HepG2 (cell line): ENCODE measurements at regions not wholly inside any gene's neighbourhood (a gene's known extent, or its start where the extent isn't known, plus 50 kb on each side); places are given as distances from the start of the nearest gene placed in this dataset.

Source experiments
- ATAC-seq: fragments of 200-7000 bp; cut with Tn5 transposase; 3 replicates; pipeline ENCODE4 v1.9.1; 2020; ENCODE audit warnings: mild to moderate bottlenecking, moderate library complexity
- BruUV-seq: library from RNA; stranded (reverse); fragments of 400-500 nt; replicated peaks from 2 replicates; lab custom pipeline; 2021; lab: Mats Ljungman, UMichigan
- CTCF ChIA-PET: fragments of 300-600 bp; formaldehyde crosslinking; extraction: SDS; loops from one replicate; lab custom pipeline; 2021; ENCODE audit warnings: low total read pairs, inconsistent platforms, low intra/inter-chr PET ratio; lab: Yijun Ruan, JAX
- POLR2A ChIA-PET: fragments of 350-600 bp; sonication (Branson Sonifier 250); formaldehyde crosslinking; loops from one replicate; lab custom pipeline; 2020; ENCODE audit warnings: antibody characterized with exemption, inconsistent platforms; lab: Yijun Ruan, JAX
- DNase-seq: peaks from one replicate; pipeline ENCODE4 v3.0.0-alpha.2; 2015; ENCODE audit warnings: low spot score
- FAIRE-seq: peaks from 3 replicates; lab custom pipeline; 2011; peaks lifted over from hg19 to GRCh38; lab: Jason Lieb, UNC
- H2AFZ ChIP-seq: one replicate; pipeline ENCODE4 v1.6.1; 2011; ENCODE audit warnings: low read length, inconsistent platforms
- H3K27ac ChIP-seq: fragments of 300-600 bp; 3 replicates; pipeline ENCODE4 v1.8.0; 2011; ENCODE audit warnings: mixed run types, mild to moderate bottlenecking, mixed read lengths, low read length, inconsistent platforms; ENCODE audit not compliant: insufficient read depth; ENCODE audit errors: extremely low read length
- H3K27me3 ChIP-seq, 2 experiments: fragments of 200-600 bp in 1 of 2; 2 replicates in 1 of 2; 3 replicates in 1 of 2; pipeline versions ENCODE4 v1.6.0 to v1.8.0; 2011; ENCODE audit warnings: low read length in 2 of 2, mild to moderate bottlenecking in 2 of 2, moderate library complexity in 2 of 2, inconsistent platforms in 1 of 2; ENCODE audit not compliant: insufficient read depth in 2 of 2, control insufficient read depth in 1 of 2
- H3K36me3 ChIP-seq, 2 experiments: fragments of 200-600 bp in 1 of 2; replicated peaks in 1 of 2; 2 replicates in 1 of 2; 3 replicates in 1 of 2; pipeline versions ENCODE4 v1.5.1 to v1.8.0; 2011; ENCODE audit warnings: low read length in 2 of 2, inconsistent platforms in 1 of 2; ENCODE audit not compliant: insufficient read depth in 2 of 2, control insufficient read depth in 1 of 2
- H3K4me1 ChIP-seq: 2 replicates; pipeline ENCODE4 v1.5.1; 2012; ENCODE audit warnings: low read length, inconsistent platforms; ENCODE audit not compliant: insufficient read depth
- H3K4me2 ChIP-seq: 2 replicates; pipeline ENCODE4 v1.6.0; 2011; ENCODE audit warnings: low read depth, low read length, inconsistent platforms
- H3K4me3 ChIP-seq, 3 experiments: fragments of 200-600 bp in 1 of 3; sonication (generic), shearing (Covaris generic) in 1 of 3; replicated peaks in 1 of 3; 2 replicates each; pipeline ENCODE4 v1.5.1; 2011 to 2016; ENCODE audit warnings: low read length in 3 of 3, inconsistent platforms in 2 of 3, low read depth in 2 of 3, mild to moderate bottlenecking in 2 of 3, control low read depth in 1 of 3, mixed read lengths in 1 of 3; ENCODE audit not compliant: insufficient read depth in 1 of 3
- H3K79me2 ChIP-seq: one replicate; pipeline ENCODE4 v1.6.1; 2011; ENCODE audit warnings: low read length, inconsistent platforms; ENCODE audit not compliant: insufficient read depth
- H3K9ac ChIP-seq: 2 replicates; pipeline ENCODE4 v1.6.0; 2011; ENCODE audit warnings: mild to moderate bottlenecking, low read depth, low read length, inconsistent platforms; ENCODE audit not compliant: insufficient read depth
- H3K9me3 ChIP-seq: 2 replicates; pipeline ENCODE4 v1.5.1; 2012; ENCODE audit warnings: mild to moderate bottlenecking, low read length
- H4K20me1 ChIP-seq: 2 replicates; pipeline ENCODE4 v1.6.0; 2011; ENCODE audit warnings: inconsistent platforms, mild to moderate bottlenecking, low read length, moderate library complexity; ENCODE audit not compliant: insufficient read depth
- FLYWCH1 ChIP-seq: sonication (generic); formaldehyde crosslinking; IDR thresholded peaks from 2 replicates; pipeline ENCODE4 v1.8.1; 2023; ENCODE audit warnings: mild to moderate bottlenecking, missing genetic modification reagents
- HIVEP1 ChIP-seq: sonication (generic); formaldehyde crosslinking; IDR thresholded peaks from 2 replicates; pipeline ENCODE4 v1.4.0; 2020; ENCODE audit warnings: mild to moderate bottlenecking, missing genetic modification reagents
- HOXA9 ChIP-seq: sonication (generic); formaldehyde crosslinking; IDR thresholded peaks from 2 replicates; pipeline ENCODE4 v1.8.1; 2022; ENCODE audit warnings: missing genetic modification reagents, mild to moderate bottlenecking, moderate library complexity, borderline replicate concordance
- ISL2 ChIP-seq: sonication (generic); formaldehyde crosslinking; IDR thresholded peaks from 2 replicates; pipeline ENCODE4 v1.5.0; 2020; ENCODE audit warnings: missing genetic modification reagents
- MIER3 ChIP-seq: IDR thresholded peaks from 2 replicates; pipeline ENCODE4 v1.6.1; 2016; ENCODE audit warnings: missing compliant biosample characterization, borderline replicate concordance
- SMAD1 ChIP-seq: sonication (generic); formaldehyde crosslinking; IDR thresholded peaks from 2 replicates; pipeline ENCODE4 v1.4.0; 2020; ENCODE audit warnings: missing genetic modification reagents, low read depth, mild to moderate bottlenecking, borderline replicate concordance
- SMAD3 ChIP-seq: sonication (generic); formaldehyde crosslinking; IDR thresholded peaks from 2 replicates; pipeline ENCODE4 v1.4.0; 2020; ENCODE audit warnings: missing genetic modification reagents
- SNAI1 ChIP-seq: sonication (generic); formaldehyde crosslinking; IDR thresholded peaks from 2 replicates; pipeline ENCODE4 v1.5.0; 2020; ENCODE audit warnings: mild to moderate bottlenecking, missing genetic modification reagents, borderline replicate concordance
- SRSF4 ChIP-seq: fragments of 200-400 bp; formaldehyde crosslinking; IDR thresholded peaks from one replicate; pipeline ENCODE4 v1.6.1; 2018; ENCODE audit warnings: mild to moderate bottlenecking, low read depth, low read length, moderate library complexity; ENCODE audit not compliant: poor library complexity, severe bottlenecking
- TRIM24 ChIP-seq: sonication (generic); formaldehyde crosslinking; IDR thresholded peaks from 2 replicates; pipeline ENCODE4 v1.8.0; 2022; ENCODE audit warnings: mild to moderate bottlenecking, missing genetic modification reagents
- ZBTB7A ChIP-seq: sonication (generic); formaldehyde crosslinking; IDR thresholded peaks from 2 replicates; pipeline ENCODE4 v1.8.0; 2022; ENCODE audit warnings: mild to moderate bottlenecking, missing genetic modification reagents
- ZNF326 ChIP-seq: sonication (generic); formaldehyde crosslinking; IDR thresholded peaks from 2 replicates; pipeline ENCODE4 v1.4.0; 2020; ENCODE audit warnings: missing genetic modification reagents, borderline replicate concordance
- ZNF747 ChIP-seq: sonication (generic); formaldehyde crosslinking; IDR thresholded peaks from 2 replicates; pipeline ENCODE4 v1.8.1; 2023; ENCODE audit warnings: missing genetic modification reagents, mild to moderate bottlenecking, borderline replicate concordance
- ZNF772 ChIP-seq: sonication (generic); formaldehyde crosslinking; IDR thresholded peaks from 2 replicates; pipeline ENCODE4 v1.5.0; 2020; ENCODE audit warnings: mild to moderate bottlenecking, missing genetic modification reagents
- ZNF780A ChIP-seq: sonication (generic); formaldehyde crosslinking; IDR thresholded peaks from 2 replicates; pipeline ENCODE4 v1.8.0; 2022; ENCODE audit warnings: mild to moderate bottlenecking, missing genetic modification reagents, moderate library complexity
- WGBS: methylation state at CpG from one replicate; pipeline ENCODE4 v1.1.6; 2017; ENCODE audit warnings: low lambda C conversion rate; 5-methylcytosine and 5-hydroxymethylcytosine counted together
- in situ Hi-C: cut with HindIII; loops from 2 replicates; pipeline ENCODE4 v1.10.0; 2017; ENCODE audit warnings: low pct_unique_long_range_greater_than_20kb; ENCODE audit not compliant: extremely low pct_ligation_motif_present
- intact Hi-C: fragments of 100-400 bp; cut with micrococcal nuclease; formaldehyde crosslinking; loops from one replicate; pipeline ENCODE4 v1.10.0; 2022; ENCODE audit not compliant: unreplicated experiment
- TF ChIP-seq, protein P1 (sequence below): sonication (generic); formaldehyde crosslinking; IDR thresholded peaks from 2 replicates; pipeline ENCODE4 v1.4.0; 2020; ENCODE audit warnings: mild to moderate bottlenecking, low read depth, missing genetic modification reagents
- TF ChIP-seq, protein P2 (sequence below): sonication (generic); formaldehyde crosslinking; IDR thresholded peaks from 2 replicates; pipeline ENCODE4 v1.9.0; 2022; ENCODE audit warnings: low read depth, missing genetic modification reagents

DNA sequence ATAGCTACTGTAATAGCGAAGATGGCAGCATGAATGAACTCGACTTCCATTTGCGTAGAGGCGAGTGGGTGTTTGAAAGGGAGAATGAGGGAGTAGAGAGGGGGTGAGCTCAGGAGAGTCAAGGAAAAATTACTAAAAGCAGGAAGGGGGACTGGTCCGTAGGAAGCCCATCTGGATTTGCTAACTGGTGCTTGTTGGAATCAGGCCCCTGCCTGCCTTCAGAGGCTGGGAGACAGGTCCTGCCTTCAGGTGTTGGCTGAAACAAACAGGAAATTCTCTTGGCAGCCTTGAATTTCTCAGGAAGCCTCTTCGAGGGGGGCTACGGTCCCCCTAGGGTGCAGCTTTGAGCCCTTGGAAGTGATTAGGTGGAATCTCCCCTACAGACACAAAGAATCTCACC, 121.7 kb downstream of the OLFM1 start:
- H3K9ac ChIP-seq: no peak overlapping the region
- H3K4me3 ChIP-seq: no peak overlapping the region
- POLR2A ChIA-PET: no interaction called here
- H3K9me3 ChIP-seq: no peaks in the 10 kb centered on the region
- 11% methylated on average over 4 of the region's 7 CpGs for WGBS
- H3K4me1 ChIP-seq: no peaks in the 10 kb centered on the region
- intact Hi-C loops (no loop called here), in situ Hi-C loops (no loop called here)
- TF ChIP-seq SMAD3 (CRISPR knock-in tag) (no peak), ZNF780A (CRISPR knock-in tag) (no peak), HOXA9 (CRISPR knock-in tag) (no peak), ISL2 (no peak), ZBTB7A (no peak), SNAI1 (CRISPR knock-in tag) (no peak)
- ATAC-seq (no peak), DNase-seq (no peak), FAIRE-seq (no peak)
- CTCF ChIA-PET: no interaction called here
- H2AFZ ChIP-seq: no peak overlapping the region
- H3K4me2 ChIP-seq: no peak overlapping the region
- BruUV-seq: no TSS peak
- H3K36me3 ChIP-seq: no peaks in the 10 kb centered on the region
- no peaks in the 10 kb centered on the region for H4K20me1 ChIP-seq
- H3K27ac ChIP-seq: no peak overlapping the region
- no peaks in the 10 kb centered on the region for H3K79me2 ChIP-seq
- H3K27me3 ChIP-seq: peaks cover 3 to 18% of the 10 kb centered on the region in 2 experiments; a peak in 2 of 5 replicates

DNA sequence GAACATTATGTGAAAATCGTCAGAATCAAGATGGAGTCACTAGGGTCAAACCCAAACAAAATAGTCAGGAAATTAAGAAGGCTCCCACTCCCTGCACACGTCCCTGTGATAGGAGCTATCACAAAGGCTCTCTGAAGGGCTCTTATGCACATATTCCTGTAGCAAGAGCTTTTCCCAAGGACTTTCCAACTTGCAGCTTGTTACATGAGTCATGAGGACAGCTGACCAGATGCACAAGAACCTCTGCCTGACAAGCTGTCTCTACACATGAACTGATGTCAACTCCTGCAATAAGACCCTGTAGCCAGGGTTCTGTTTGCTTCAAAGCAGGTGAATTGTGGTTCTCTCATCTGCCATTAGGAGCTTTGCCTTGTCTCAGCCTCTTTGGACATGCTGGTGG, 122.4 kb downstream of the OLFM1 start:
- ChIA-PET CTCF (no interaction called here), POLR2A (no interaction called here)
- DNase-seq (no peak), FAIRE-seq (no peak), ATAC-seq (no peak)
- no peak overlapping the region for H3K27ac ChIP-seq
- 0% methylated on average over 2 of the region's 2 CpGs for WGBS
- H2AFZ ChIP-seq: no peak overlapping the region
- H3K36me3 ChIP-seq: no peaks in the 10 kb centered on the region
- H3K79me2 ChIP-seq: no peaks in the 10 kb centered on the region
- no peaks in the 10 kb centered on the region for H3K4me1 ChIP-seq
- peaks cover 1 to 19% of the 10 kb centered on the region in 2 experiments; a peak in 2 of 5 replicates for H3K27me3 ChIP-seq
- BruUV-seq: no TSS peak
- no peak overlapping the region for H3K4me3 ChIP-seq
- in situ Hi-C loops (no loop called here), intact Hi-C loops (no loop called here)
- H3K9me3 ChIP-seq: no peaks in the 10 kb centered on the region
- H3K9ac ChIP-seq: no peak overlapping the region
- no peaks in the 10 kb centered on the region for H4K20me1 ChIP-seq
- no peak overlapping the region for H3K4me2 ChIP-seq
- TF ChIP-seq FLYWCH1: no peak
- TF ChIP-seq HIVEP1: no peak
- no peak for TF ChIP-seq TRIM24 (CRISPR knock-in tag)
- TF ChIP-seq SMAD1 (CRISPR knock-in tag): no peak
- TF ChIP-seq MIER3 (CRISPR knock-in tag): no peak
- TF ChIP-seq, protein P1, sequence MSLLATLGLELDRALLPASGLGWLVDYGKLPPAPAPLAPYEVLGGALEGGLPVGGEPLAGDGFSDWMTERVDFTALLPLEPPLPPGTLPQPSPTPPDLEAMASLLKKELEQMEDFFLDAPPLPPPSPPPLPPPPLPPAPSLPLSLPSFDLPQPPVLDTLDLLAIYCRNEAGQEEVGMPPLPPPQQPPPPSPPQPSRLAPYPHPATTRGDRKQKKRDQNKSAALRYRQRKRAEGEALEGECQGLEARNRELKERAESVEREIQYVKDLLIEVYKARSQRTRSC (CRISPR knock-in tag): no peak
- TF ChIP-seq ZNF747 (CRISPR knock-in tag): no peak
- TF ChIP-seq, protein P2, sequence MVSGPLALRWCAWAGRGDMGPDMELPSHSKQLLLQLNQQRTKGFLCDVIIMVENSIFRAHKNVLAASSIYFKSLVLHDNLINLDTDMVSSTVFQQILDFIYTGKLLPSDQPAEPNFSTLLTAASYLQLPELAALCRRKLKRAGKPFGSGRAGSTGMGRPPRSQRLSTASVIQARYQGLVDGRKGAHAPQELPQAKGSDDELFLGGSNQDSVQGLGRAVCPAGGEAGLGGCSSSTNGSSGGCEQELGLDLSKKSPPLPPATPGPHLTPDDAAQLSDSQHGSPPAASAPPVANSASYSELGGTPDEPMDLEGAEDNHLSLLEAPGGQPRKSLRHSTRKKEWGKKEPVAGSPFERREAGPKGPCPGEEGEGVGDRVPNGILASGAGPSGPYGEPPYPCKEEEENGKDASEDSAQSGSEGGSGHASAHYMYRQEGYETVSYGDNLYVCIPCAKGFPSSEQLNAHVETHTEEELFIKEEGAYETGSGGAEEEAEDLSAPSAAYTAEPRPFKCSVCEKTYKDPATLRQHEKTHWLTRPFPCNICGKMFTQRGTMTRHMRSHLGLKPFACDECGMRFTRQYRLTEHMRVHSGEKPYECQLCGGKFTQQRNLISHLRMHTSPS: no peak
- no peak for TF ChIP-seq ZNF772 (CRISPR knock-in tag)
- TF ChIP-seq ZNF326 (CRISPR knock-in tag): no peak
- TF ChIP-seq SRSF4: no peak
